NCI-H2107 treated with DMSO at 0.1 percent for 48 hours (cell line): ENCODE measurements at regions not wholly inside any gene's neighbourhood (a gene's known extent, or its start where the extent isn't known, plus 50 kb on each side); places are given as distances from the start of the nearest gene placed in this dataset.
"Not testable (repeated sequence)": the region's sequence is repeated elsewhere in the genome, so short reads cannot be mapped to it uniquely, and the experiment has no call there.

ENCODE experiments used
- DNase-seq: peaks from one replicate; lab custom pipeline; 2025; ENCODE audit not compliant: unreplicated experiment; lab: John Stamatoyannopoulos, UW

DNA sequence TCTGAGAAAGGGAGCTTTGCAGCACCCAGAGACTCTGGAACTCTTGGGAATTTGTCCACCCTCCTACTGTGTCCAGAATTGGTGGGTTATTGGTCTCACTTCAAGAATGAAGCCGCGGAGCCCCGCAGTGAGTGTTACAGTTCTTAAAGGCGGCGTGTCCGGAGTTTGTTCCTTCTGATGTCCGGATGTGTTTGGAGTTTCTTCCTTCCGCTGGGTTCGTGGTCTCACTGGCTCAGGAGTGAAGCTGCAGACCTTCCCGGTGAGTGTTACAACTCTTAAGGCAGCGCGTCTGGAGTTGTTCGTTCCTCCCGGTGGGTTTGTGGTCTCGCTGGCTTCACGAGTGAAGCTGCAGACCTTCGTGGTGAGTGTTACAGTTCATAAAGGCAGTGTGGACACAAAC lies 824.7 kb downstream of the LRRTM4 start:
- not testable (repeated sequence) for DNase-seq

DNA sequence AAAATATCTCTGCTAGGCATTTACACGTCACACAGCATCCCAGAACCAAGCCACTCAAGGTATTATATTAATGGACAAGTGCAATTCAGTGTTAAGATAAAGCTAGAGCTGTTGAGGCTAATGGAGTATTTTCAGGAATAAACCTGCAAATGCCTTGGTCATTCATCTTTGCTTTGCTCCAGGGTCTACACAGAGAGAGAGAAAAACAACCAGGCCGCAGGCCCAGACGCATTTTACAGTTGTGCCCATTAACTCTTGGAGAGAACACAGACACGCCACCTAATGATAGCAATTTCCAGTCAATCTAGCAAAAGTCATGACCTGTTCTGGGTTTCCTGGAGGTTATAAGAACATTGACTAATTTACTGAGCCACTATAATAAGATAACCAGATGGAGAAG lies 829.3 kb downstream of the LRRTM4 start:
- DNase-seq, result no peak

DNA sequence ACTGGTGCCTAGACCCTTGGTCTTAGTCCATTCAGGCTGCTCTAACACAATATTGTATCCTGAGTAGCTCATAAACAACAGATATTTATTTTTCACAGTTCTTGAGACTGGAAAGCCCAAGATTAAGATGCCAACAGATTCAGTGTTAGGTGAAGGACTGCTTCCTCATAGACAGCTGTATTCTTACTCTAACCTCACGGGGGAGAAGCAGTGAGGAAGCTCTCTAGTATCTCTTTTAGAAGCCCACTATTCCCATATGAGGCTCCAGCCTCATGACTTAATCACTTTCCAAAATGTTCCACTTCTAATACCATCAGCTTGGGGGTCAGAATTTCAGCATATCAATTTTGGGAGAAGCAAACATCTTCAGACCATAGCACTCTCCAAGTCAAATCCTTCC lies 833.4 kb downstream of the LRRTM4 start:
- DNase-seq, result no peak

DNA sequence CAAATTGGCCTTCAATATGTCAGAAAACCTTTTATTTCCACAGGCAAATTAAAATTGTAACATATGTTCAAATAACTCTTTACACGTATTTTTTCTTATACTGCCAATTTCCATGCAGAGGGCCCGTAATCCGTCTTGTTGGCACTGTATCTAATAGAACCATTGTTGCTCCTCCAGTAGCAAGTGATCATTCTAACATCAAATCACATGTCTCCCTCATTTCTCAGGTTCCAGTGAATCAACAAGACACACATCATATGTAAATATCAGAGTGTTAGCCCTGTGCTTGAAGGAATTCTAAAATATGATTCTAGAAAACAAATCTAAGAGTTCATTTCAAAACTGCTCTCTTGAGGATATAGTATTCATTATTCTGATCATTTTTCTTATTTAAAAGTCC lies 834.3 kb downstream of the LRRTM4 start:
- no peak for DNase-seq

DNA sequence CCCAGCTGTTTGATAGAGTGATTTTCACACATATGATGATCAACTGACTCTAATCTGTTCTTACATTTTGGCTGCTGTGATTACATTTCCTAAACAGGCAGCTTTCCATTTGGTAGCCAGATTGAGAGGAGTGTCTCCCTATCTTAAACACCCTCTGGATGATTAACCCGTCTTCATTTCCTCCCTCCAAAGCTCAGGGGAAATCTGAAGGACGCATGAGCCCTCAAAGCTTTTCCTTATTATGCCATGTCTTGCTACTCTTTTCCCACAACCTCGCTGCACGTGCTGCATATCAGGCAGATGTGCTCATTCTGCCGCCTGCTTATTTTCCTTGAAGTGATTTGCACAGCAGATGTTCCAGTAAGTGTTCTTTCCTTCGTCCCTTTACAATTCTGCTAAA lies 837.4 kb downstream of the LRRTM4 start:
- no peak for DNase-seq

DNA sequence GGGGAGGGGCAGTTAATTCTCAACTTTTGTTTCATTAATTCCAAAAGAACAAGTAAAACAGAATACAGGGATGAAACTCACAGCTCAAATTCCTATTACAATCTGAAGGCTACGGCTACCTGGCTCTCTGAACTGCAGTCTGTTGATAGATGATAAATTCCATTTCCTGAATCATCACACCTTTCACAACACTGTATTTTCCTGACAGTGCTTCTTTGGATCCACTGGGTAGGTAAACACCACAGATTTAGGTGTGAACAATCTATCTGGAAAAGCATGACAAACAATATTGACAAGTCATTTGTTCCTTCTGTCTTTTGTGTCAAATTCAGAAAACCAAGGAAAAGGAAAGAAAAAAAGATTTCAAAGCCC lies 843.2 kb downstream of the LRRTM4 start:
- no peak for DNase-seq

DNA sequence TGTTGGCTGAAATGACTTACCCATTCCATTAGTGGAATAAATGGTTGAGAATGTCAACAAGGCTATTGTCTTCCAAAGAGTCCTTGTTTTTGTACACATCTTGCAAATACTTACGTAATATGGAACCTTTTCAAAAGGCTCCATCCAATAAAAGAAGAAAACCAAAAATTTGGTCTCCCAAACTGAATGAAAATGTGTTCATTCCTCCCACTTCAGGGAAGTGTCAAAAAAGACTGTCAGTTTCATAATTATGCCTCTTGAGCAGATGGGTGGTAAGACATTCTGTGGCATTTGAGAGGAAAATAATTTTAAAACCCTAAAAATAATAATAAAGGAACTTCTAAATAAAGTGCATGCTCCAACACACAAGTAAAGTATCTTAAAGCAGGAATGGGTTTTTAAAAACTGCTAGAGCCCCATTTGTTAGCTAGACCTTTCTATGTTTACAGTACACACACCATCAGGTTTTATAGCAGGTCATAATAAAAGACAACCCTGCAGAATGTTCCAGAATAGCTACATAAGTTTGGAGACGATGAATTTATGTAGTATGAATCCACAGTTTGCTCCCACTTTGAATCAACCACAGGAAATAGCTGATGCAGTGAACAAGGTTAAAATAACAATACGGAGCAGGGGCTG lies 843.7 kb downstream of the LRRTM4 start:
- no peak for DNase-seq

DNA sequence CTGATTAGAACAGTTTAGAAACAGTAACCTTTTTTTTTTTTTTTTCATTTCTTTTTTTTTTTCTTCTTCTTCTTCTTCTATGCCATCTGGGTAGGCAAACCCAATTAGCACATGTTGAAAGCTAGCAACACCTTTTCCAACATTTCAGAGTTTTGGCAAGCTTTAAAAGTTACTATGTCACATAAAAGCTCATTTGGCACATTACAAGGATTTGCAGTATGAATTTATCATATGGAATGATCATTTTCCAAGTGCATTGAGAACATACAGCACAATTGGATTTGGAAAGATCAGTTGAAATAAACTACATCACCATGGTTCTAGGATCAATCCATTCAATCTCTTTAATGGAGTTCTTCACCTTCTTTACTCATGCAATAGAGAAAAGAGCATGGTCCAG lies 847.0 kb downstream of the LRRTM4 start:
- DNase-seq, result no peak

DNA sequence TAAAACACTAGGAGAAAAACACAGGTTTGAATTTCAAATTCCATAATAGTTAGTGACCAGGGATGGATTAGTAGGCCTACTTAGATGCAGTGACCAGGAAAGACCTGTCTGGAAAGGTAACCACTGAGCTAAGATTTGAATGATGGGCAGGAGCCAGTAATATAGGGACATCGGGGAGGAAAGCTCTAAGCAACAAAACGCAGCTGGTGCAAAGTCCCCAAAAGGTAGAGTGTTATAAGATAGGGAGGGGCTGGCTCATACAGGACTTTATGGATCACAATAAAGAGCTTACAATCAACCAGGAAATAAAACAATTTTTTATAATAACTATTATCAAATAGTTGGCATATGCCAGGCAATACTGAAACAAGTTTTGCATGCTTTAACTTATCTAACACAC lies 849.4 kb downstream of the LRRTM4 start:
- DNase-seq, result no peak

DNA sequence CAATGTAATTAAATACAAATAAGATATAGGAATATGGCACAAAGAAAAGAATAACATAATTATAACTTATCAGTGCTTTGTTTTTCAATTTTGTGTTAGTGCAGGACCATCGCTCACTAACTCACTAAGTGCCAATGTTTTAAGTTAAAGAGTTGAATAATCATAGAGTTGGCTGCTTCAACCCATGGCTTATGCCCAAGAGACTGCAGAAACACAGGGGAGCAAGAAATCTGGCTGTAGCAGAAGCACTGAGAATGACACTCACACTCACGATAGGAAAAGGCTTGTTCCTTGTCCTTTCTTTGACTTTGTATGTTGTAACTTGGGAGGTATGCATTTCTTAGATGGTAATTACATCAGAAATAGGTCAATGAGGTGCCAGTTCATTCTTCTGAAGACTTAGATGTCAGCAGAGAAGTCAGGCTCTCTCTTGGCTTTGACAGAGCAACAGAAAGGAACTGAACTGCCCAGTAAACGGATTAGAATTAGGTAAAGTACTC lies 852.2 kb downstream of the LRRTM4 start:
- DNase-seq, result no peak

DNA sequence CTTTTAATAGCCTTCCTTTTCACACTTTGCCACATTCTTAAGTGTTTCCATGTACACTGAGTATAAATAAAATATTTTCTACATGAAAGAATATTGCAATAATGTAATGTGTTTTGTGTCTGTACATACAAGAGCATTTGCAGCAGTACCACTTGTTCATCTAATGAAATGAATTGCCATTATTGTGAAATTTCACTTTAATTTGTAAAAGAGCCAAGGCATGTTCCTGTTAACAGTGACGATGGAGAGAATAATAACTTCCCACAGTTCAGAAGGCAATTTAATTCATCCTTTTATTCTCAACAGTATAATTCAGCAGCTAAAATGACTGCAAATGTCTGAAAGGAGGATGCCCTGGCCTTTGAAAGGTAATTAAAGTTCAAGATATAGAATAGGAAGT lies 853.9 kb downstream of the LRRTM4 start:
- no peak for DNase-seq

DNA sequence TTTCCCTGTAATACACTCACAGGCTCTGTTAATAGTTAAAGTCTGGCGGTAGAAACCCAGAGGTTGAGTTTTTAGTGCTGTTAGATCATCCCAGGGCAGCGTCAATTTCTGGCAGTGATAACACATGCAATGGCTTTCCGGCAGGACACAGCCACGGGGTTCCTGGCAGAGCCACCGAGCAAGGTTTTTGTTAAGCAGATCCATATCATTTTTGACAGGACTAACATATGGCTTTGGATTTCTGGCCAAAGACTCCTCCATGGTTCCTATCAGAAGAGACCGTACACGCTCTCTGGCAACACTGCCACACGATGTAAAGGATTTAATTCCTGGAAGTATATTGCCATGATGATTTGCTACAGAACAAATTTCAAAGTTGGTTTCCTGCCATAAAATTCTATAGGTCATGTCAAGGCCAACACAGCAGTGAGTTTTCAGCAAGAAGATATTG lies 854.3 kb downstream of the LRRTM4 start:
- no peak for DNase-seq

DNA sequence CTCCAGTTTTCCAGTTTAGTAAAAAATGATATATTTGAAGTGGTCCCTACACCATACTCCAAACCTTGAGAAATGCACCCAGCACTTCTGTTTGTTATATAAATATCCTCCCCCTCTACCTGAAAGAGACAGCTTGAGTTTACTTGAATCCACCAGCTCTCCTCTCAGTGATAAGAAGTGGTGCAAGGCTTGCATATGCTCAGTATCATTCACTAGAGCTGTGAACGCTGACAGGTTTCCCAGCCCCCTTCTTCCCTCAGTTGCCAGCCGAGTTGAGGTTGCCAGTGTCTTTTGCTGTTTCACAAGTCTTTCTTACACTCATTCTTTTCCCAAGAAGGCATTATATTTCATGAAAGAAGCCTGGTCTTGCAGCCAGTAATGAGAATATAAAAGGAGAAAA lies 880.0 kb downstream of the LRRTM4 start:
- no peak for DNase-seq

DNA sequence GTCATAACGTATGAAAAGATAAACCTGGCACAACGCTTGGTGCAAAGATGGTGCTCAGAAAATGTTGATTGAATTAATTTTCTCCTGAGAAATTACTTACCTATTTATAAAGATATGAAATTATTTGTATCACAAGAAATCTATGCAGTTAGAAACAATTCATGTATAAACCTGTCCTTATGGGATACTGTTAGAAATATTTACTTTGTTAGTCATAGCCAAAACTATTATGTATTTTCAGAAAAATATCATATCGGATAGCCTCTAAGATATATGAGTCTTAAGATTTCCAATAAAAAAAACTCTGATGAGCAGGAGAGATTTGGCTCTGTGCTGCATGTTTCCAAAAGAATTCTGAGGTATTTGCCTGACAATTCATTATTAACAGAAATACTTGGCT lies 880.7 kb downstream of the LRRTM4 start:
- no peak for DNase-seq

DNA sequence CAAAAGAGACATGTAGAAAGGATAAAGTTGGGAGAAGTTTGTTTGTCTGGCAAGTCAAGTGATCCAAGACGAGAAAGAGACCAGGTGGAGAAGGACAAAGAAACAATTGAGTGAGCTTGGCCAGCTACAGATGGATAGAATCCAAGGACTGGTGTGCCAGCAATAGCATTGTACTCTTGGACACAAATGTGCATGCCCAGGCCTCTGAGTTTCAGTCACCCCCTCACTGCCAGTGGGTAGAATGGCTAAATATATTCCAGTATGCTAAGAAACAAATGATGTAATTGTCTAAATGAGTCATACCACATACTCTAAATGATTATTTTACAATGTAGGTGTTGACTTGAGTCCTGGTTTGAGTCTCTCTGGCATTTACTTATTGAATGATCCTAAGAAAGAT lies 881.3 kb downstream of the LRRTM4 start:
- DNase-seq, result no peak

DNA sequence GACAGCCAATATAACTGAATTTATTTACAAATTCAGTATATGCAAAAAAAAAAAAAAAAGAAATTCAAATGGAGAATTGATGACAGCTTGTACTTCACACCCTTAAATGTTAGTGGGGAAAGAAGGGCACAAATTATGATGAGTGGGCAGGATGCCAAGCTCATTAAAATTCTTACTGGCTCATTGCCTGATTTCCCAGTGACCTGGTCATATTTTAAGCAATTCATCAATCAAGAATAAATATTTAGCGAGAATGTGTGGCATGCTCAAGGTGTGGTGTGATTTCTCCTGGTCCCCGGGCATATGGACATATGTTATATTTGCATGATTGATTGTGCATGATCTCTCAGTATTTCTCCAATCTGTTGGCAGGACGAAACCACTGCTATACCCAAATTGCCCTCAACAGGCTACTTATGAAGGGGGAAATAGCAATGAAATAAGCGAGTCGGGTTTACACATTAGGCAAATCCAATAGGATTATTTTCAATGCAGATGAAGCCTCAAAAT lies 883.0 kb downstream of the LRRTM4 start:
- no peak for DNase-seq

DNA sequence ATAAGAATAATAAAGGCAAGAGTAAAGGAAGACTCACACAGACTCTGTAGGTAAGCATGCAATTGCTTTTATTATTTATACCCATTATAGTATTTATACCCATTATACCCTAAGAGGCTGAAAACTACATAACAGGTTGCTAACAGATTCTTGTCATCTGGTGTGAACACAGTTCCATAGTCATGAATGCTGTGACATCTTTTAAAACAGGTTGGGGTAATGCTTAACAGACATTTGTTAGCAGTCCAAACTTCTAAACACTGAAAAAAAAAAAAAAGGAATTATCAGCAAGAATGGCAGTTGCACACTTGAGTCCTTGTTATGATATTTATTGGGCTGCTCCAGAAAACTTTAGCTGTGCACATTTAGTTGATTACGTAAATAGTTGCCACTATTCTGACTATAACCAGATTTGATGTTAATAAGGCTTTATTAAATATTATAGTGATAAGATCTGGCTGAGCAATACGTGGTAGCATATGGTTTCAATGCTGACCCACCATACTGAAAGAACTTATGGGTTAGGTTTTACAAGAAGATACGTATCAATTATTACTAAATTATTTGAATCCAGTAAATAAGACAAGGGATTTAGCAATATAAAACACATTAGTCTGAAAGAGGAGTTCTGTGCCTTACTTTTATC lies 888.8 kb downstream of the LRRTM4 start:
- no peak for DNase-seq

DNA sequence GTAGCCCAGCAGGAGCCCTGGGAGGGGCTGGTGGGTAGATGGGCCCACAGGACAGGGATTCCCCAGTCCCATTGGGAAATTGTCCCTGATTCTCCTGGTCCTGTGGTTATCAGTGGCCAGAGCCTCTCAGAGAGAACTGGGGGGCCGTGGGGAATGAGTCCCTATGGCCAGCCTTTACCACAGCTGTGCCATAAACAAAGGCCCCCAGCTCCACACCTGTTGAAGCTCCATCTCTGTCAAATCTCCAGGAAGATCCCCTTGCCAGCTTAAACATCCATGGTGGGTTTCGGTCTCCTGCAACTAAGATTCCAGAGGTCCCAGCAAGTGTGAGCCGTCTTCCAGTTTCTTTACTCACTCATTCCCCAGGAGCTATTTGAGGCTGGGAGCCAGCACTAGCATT lies 897.1 kb downstream of the LRRTM4 start:
- no peak for DNase-seq

DNA sequence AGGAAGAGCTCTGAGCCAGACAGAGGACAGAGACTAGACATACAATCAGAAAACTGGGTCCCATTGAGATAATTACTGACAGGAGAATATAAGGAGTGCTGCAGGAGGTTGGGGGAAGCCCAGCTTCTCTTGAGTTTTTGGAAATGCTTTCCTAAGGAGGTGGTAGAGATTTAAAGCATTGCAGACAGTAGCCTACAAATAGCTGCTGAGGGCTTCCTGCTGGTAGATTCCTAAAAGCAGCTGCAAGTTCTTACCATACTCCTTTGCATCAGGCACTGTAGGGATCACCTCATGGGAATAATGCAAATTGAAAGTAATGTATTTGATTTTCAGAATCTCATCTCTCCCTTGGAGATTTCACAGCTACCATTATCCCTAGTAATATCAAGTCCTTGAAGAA lies 902.6 kb upstream of the GCFC2 start:
- DNase-seq, result no peak

DNA sequence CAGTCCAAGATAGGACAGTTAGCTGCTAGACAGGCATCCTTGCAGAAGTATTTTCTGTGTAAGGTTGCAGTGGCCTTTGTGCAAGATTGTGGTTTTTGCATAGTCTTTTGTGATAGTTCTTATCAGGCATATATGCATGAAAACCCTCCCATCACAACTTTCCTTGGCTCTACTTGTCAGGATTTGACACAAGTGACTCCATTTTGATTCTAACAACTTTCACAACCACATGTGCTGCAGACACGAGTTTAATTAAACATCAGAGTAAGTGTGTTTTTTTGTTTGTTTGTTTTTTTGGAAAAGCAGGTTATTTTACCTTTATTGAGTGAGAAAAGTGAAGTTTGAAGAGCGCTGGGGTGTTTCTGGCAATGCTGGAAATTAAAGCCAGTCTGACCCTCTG lies 902.0 kb upstream of the GCFC2 start:
- no peak for DNase-seq

DNA sequence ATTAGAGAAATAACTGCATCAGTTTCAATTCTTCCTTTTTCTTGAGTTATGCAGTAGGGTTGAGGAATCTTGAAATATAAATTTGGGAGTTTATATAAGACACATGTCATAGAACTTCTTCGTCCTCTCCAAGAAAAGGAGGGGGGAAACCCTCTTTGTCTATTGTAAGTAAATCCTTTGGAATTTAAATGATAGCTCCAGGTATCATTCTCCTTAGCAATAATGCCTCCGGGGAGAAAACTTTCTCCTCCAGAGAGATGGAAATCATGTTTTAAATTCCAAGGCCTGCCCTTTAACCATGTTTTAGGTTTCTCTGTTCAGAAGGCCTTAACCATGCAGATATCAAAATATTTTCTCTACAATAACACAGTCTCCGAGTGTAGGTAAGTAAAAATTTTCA lies 899.7 kb upstream of the GCFC2 start:
- DNase-seq, result no peak

DNA sequence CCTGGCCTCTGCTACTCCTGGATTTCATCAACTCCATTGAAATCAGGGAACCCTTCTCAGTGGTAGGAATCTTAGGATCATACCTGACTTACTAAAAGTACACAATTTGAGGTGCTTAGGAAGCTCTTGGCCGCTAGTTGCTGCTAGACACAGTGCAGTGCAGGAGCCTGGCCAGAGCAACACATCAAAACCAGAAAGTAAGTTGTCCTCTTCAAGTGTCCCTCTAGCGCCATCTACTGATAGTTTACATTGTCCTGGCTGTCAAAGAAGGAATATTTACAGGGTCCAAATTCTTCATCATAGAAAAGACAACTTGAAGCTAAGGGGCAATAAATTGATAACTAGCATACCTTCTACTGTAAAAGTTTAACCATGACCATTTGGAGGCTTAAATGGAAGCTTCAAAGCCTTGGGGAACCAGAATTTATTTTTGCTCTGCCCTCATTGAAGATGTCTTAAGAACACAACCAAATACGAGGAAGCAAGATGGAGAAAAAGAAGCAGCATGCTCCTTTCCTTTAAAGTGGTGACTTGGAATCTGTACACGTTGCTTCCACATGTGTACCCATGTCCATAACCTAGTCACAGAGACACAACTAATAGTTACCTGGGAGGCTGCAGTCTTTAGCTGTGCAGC lies 889.1 kb upstream of the GCFC2 start:
- peak; percentile 92 for DNase-seq
